ENCODE measurements at regions not wholly inside any gene's neighbourhood (a gene's known extent, or its start where the extent isn't known, plus 50 kb on each side); places are given as distances from the start of the nearest gene placed in this dataset.

DNA sequence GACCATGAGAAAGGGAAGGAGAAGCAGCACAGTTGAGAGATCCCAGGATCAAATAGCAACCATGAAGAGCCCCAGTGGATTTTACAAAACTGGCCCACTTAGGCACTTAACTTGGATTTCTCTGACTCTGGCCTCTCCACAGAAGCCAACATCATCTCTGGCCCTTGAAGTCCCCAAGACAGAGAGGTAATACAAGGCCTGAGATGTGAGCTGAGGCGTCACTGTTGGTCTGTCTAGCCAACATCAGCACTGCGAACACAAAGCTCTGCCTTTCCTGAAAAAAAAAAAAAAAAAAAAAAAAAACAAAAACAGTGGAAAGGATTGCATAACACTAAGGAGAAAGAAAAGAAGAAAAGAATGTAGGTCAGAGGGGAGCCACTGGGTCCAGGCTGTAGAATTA, 378.3 kb downstream of the BRINP1 start:
- no peaks in the 10 kb centered on the region for H3K9me3 ChIP-seq
- no peak for DNase-seq
- no peak overlapping the region for H3K4me3 ChIP-seq (ENCODE audit: control insufficient read depth in 1 of 2, extremely low read depth in 1 of 2, low read length in 1 of 2)
- POLR2A ChIA-PET = no interaction called here
- no peaks in the 10 kb centered on the region for H3K27me3 ChIP-seq (replicated peaks in 1 of 2; ENCODE audit: control insufficient read depth in 2 of 2, extremely low read depth in 1 of 2, insufficient read depth in 2 of 2, low read length in 1 of 2)
- no peak for ATAC-seq (replicated peaks in 1 of 4)
- no CpG with 5 or more reads among the region's 2 CpGs for WGBS (ENCODE audit: insufficient coverage)
- no peak overlapping the region for H3K27ac ChIP-seq (ENCODE audit: low read length)
- Mint-ChIP-seq H3K4me1 (no peaks in the 10 kb centered on the region), H3K27ac (no peak overlapping the region), H3K9me3 (peaks cover 0 to 22% (median 2%) of the 10 kb centered on the region in 3 donors), H3K27me3 (no peaks in the 10 kb centered on the region), H3K4me3 (no peak overlapping the region), H3K36me3 (no peaks in the 10 kb centered on the region)
- H3K36me3 ChIP-seq (ENCODE audit: control insufficient read depth in 2 of 2, extremely low read depth in 1 of 2, insufficient read depth in 1 of 2, low read length in 1 of 2) = no peaks in the 10 kb centered on the region
- CTCF ChIA-PET = no interaction called here
- no peaks in the 10 kb centered on the region for H3K4me1 ChIP-seq (ENCODE audit: control insufficient read depth in 1 of 2, extremely low read depth in 1 of 2, insufficient read depth in 2 of 2, low read length in 2 of 2)

DNA sequence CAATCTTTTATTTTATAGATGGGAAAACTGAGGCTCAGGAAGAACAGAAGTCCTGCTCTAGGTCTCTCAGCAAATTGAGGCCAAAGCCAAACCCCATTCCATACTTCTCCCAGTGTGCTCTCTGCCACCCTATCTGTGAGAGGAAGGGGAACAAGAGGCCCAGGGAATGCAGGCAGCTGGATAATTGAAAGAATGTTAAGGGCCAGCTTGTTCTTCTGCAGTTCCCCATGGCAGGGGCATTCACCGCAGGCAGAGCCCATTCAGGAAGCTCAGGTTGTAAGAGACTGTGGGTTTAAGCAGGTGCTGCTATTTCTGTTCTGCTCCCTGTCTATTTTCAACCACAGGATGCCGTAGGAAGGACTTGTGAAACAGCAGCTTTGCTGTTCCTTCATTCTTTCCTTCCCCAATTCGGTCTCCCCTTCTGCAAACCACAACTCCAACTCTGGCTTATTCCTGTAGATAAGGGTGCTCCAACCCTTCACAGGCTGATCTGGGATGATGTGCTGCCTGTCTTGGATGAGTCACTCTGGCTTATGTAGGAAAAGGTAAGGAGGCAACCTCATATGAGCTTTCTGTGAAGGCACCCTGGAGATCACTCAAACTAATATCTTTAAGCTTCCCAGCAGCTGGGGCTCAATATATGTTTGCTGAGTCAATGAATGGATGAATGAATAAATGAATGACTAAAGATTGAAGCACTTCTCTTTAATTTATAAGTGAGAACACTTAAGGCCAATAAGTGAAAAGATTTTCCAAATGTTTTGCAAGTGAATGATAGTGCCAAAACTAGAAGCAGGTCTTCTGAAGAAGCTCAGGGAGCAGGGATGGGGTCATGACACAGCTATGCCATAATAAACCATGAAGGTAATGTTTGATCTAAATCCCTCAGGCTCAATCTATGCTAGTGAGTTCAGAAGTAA, 377.6 kb downstream of the BRINP1 start:
- no peak overlapping the region for H3K4me3 ChIP-seq (ENCODE audit: control insufficient read depth in 1 of 2, extremely low read depth in 1 of 2, low read length in 1 of 2)
- 0% methylated on average over 1 of the region's 3 CpGs for WGBS (ENCODE audit: insufficient coverage)
- H3K36me3 Mint-ChIP-seq = no peaks in the 10 kb centered on the region
- no peaks in the 10 kb centered on the region for H3K9me3 ChIP-seq
- H3K4me1 Mint-ChIP-seq = no peaks in the 10 kb centered on the region
- no peak for DNase-seq
- H3K27me3 Mint-ChIP-seq = no peaks in the 10 kb centered on the region
- no peaks in the 10 kb centered on the region for H3K36me3 ChIP-seq (ENCODE audit: control insufficient read depth in 2 of 2, extremely low read depth in 1 of 2, insufficient read depth in 1 of 2, low read length in 1 of 2)
- ChIA-PET CTCF (no interaction called here), POLR2A (no interaction called here)
- peaks cover 0 to 21% (median 2%) of the 10 kb centered on the region in 3 donors for H3K9me3 Mint-ChIP-seq
- H3K27ac ChIP-seq (ENCODE audit: low read length) = no peak overlapping the region
- no peak overlapping the region for H3K27ac Mint-ChIP-seq
- H3K27me3 ChIP-seq (replicated peaks in 1 of 2; ENCODE audit: control insufficient read depth in 2 of 2, extremely low read depth in 1 of 2, insufficient read depth in 2 of 2, low read length in 1 of 2) = no peaks in the 10 kb centered on the region
- ATAC-seq (replicated peaks in 1 of 4) = no peak
- no peak overlapping the region for H3K4me3 Mint-ChIP-seq
- no peaks in the 10 kb centered on the region for H3K4me1 ChIP-seq (ENCODE audit: control insufficient read depth in 1 of 2, extremely low read depth in 1 of 2, insufficient read depth in 2 of 2, low read length in 2 of 2)

DNA sequence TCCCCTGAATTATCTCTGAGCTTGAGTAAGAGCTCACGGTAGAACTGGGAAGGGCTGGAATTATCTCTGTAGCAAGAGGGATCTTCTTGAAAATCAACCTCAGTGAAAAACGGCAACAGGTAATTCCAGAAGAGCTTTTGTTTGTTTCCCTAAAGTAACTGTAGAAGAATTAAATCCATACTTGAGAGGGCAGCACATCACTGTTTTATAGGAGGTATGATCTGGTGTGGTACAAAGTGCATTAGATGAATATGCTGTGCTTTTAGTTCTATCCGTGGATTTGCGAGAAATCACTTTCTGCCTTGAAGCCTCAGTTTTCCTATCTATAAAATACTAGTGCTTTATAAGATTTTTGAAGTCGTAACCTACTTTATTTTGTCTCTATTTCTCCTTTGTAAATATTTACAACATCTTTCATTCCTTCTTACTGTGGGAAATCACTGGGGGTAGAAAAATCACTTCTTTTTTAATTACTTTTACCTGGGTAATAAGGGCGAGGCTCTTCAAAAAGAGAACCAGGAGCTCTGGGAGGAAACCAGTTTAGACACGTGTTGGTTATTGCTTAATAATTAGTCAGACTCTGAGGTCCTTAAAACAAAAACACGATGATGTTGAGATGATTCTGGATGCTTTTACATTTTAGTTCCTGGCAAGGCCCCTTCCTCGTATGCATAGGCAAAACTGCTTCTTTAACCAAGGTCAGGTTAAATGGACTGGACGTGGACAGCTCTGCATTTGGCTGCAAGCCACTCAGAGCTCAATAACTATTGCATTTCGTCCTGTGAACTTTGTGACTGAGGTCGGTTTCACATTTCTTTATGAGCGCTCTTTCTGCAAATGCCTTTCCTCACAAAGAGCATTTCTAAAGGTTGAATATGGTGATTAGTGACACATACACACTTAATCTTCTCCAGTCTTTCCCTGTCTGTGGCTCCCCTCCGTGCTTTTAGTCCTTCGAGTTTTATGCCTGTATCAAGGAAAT, 376.1 kb downstream of the BRINP1 start:
- Mint-ChIP-seq H3K4me3 (no peak overlapping the region), H3K9me3 (peaks cover 0 to 15% (median 2%) of the 10 kb centered on the region in 3 donors), H3K36me3 (no peaks in the 10 kb centered on the region), H3K4me1 (no peaks in the 10 kb centered on the region), H3K27ac (no peak overlapping the region), H3K27me3 (no peaks in the 10 kb centered on the region)
- DNase-seq = no peak
- Histone ChIP-seq H3K27ac (ENCODE audit: low read length) (no peak overlapping the region), H3K27me3 (replicated peaks in 1 of 2; ENCODE audit: control insufficient read depth in 2 of 2, extremely low read depth in 1 of 2, insufficient read depth in 2 of 2, low read length in 1 of 2) (no peaks in the 10 kb centered on the region), H3K4me3 (ENCODE audit: control insufficient read depth in 1 of 2, extremely low read depth in 1 of 2, low read length in 1 of 2) (no peak overlapping the region), H3K4me1 (ENCODE audit: control insufficient read depth in 1 of 2, extremely low read depth in 1 of 2, insufficient read depth in 2 of 2, low read length in 2 of 2) (no peaks in the 10 kb centered on the region), H3K36me3 (ENCODE audit: control insufficient read depth in 2 of 2, extremely low read depth in 1 of 2, insufficient read depth in 1 of 2, low read length in 1 of 2) (no peaks in the 10 kb centered on the region), H3K9me3 (no peaks in the 10 kb centered on the region)
- no peak for ATAC-seq (replicated peaks in 1 of 4)
- ChIA-PET POLR2A (no interaction called here), CTCF (no interaction called here)
- whole genome bisulfite sequencing (ENCODE audit: insufficient coverage) = 57% methylated on average over 6 of the region's 15 CpGs

DNA sequence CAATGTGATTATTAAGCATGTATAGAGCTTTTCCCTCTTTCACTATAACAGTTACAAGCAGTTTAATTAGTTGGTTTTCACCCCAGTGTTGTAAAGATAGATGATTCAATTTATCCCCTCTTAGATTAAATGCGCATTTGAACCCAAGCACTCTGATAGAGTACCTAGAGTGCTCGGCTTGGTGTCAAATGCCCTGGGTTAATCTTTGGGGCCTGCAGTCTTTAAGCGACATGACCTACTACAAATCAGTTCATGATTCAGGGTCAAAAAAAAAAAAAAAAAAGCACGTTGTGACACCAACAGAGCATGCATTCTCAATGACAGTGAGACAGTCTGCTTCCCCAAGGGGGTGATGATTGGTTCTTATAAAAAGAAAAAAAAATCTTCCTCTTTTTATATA, 375.3 kb downstream of the BRINP1 start:
- ChIA-PET POLR2A (no interaction called here), CTCF (no interaction called here)
- no peak overlapping the region for H3K27ac Mint-ChIP-seq
- Histone ChIP-seq H3K27me3 (replicated peaks in 1 of 2; ENCODE audit: control insufficient read depth in 2 of 2, extremely low read depth in 1 of 2, insufficient read depth in 2 of 2, low read length in 1 of 2) (no peaks in the 10 kb centered on the region), H3K9me3 (no peaks in the 10 kb centered on the region), H3K4me3 (ENCODE audit: control insufficient read depth in 1 of 2, extremely low read depth in 1 of 2, low read length in 1 of 2) (no peak overlapping the region), H3K36me3 (ENCODE audit: control insufficient read depth in 2 of 2, extremely low read depth in 1 of 2, insufficient read depth in 1 of 2, low read length in 1 of 2) (no peaks in the 10 kb centered on the region), H3K27ac (ENCODE audit: low read length) (no peak overlapping the region), H3K4me1 (ENCODE audit: control insufficient read depth in 1 of 2, extremely low read depth in 1 of 2, insufficient read depth in 2 of 2, low read length in 2 of 2) (no peaks in the 10 kb centered on the region)
- peaks cover 0 to 15% (median 2%) of the 10 kb centered on the region in 3 donors for H3K9me3 Mint-ChIP-seq
- no peaks in the 10 kb centered on the region for H3K36me3 Mint-ChIP-seq
- H3K4me1 Mint-ChIP-seq = no peaks in the 10 kb centered on the region
- 83% methylated on average over 3 of the region's 4 CpGs for WGBS (ENCODE audit: insufficient coverage)
- no peaks in the 10 kb centered on the region for H3K27me3 Mint-ChIP-seq
- DNase-seq (no peak), ATAC-seq (replicated peaks in 1 of 4) (no peak)
- H3K4me3 Mint-ChIP-seq = no peak overlapping the region

DNA sequence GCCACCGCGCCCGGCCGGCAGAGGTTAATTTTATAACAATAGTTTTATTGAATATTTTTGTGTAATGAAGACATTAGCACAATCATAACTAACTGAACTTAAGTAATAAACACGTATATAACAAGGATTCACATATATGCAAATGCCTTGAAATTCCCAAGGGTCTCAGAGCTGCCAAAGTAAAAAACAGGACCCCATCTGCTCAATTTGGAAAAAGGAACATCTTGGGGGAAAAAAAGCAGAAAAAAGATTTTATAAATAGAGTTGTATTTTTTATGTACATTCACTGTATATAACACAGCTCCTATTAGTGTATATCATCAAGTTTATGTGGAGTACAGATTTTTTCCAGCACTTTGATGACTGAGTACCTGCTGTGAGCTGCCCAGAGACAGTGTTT, 366.7 kb downstream of the BRINP1 start:
- Mint-ChIP-seq H3K27me3 (no peaks in the 10 kb centered on the region), H3K9me3 (peaks cover 0 to 8% (median 3%) of the 10 kb centered on the region in 3 donors), H3K27ac (no peak overlapping the region), H3K36me3 (no peaks in the 10 kb centered on the region), H3K4me1 (no peaks in the 10 kb centered on the region), H3K4me3 (no peak overlapping the region)
- Histone ChIP-seq H3K27ac (ENCODE audit: low read length) (no peak overlapping the region), H3K27me3 (replicated peaks in 1 of 2; ENCODE audit: control insufficient read depth in 2 of 2, extremely low read depth in 1 of 2, insufficient read depth in 2 of 2, low read length in 1 of 2) (no peaks in the 10 kb centered on the region), H3K36me3 (ENCODE audit: control insufficient read depth in 2 of 2, extremely low read depth in 1 of 2, insufficient read depth in 1 of 2, low read length in 1 of 2) (no peaks in the 10 kb centered on the region), H3K4me3 (ENCODE audit: control insufficient read depth in 1 of 2, extremely low read depth in 1 of 2, low read length in 1 of 2) (no peak overlapping the region), H3K4me1 (ENCODE audit: control insufficient read depth in 1 of 2, extremely low read depth in 1 of 2, insufficient read depth in 2 of 2, low read length in 2 of 2) (no peaks in the 10 kb centered on the region), H3K9me3 (no peaks in the 10 kb centered on the region)
- ChIA-PET POLR2A (no interaction called here), CTCF (no interaction called here)
- DNase-seq (no peak), ATAC-seq (replicated peaks in 1 of 4) (no peak)
- no CpG with 5 or more reads among the region's 5 CpGs for WGBS (ENCODE audit: insufficient coverage)

DNA sequence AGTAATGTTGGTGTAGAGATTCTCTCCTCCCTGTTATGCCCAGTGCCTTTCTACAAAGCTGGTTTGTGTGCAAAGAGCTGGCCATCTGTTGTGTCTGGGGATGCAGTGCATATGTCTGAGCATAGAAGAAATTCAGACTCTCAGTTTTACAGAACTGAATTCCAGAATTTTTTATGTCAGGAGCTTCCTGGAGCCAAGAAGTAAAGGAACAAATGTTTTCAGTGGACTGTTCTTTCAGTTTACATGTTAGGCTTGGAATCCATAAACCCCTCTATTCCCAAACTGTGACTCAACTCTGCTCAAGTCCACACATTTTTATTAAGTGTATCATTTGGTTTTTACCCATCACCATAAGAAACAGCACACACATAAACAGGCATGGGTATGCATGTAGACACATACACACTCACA, 366.0 kb downstream of the BRINP1 start:
- no peak overlapping the region for H3K4me3 ChIP-seq (ENCODE audit: control insufficient read depth in 1 of 2, extremely low read depth in 1 of 2, low read length in 1 of 2)
- no peaks in the 10 kb centered on the region for H3K27me3 ChIP-seq (replicated peaks in 1 of 2; ENCODE audit: control insufficient read depth in 2 of 2, extremely low read depth in 1 of 2, insufficient read depth in 2 of 2, low read length in 1 of 2)
- DNase-seq (no peak), ATAC-seq (replicated peaks in 1 of 4) (no peak)
- POLR2A ChIA-PET = no interaction called here
- Mint-ChIP-seq H3K36me3 (no peaks in the 10 kb centered on the region), H3K9me3 (peaks cover 0 to 11% (median 3%) of the 10 kb centered on the region in 3 donors), H3K4me1 (no peaks in the 10 kb centered on the region), H3K27me3 (no peaks in the 10 kb centered on the region), H3K27ac (no peak overlapping the region), H3K4me3 (no peak overlapping the region)
- H3K4me1 ChIP-seq (ENCODE audit: control insufficient read depth in 1 of 2, extremely low read depth in 1 of 2, insufficient read depth in 2 of 2, low read length in 2 of 2) = no peaks in the 10 kb centered on the region
- no peaks in the 10 kb centered on the region for H3K36me3 ChIP-seq (ENCODE audit: control insufficient read depth in 2 of 2, extremely low read depth in 1 of 2, insufficient read depth in 1 of 2, low read length in 1 of 2)
- H3K9me3 ChIP-seq = no peaks in the 10 kb centered on the region
- no peak overlapping the region for H3K27ac ChIP-seq (ENCODE audit: low read length)
- CTCF ChIA-PET = no interaction called here

Data from T-cell (primary cell).